CD4-positive, alpha-beta T cell (primary cell): ENCODE measurements at regions not wholly inside any gene's neighbourhood (a gene's known extent, or its start where the extent isn't known, plus 50 kb on each side); places are given as distances from the start of the nearest gene placed in this dataset.

Experiments
- ATAC-seq: fragments of 200-7000 bp; cut with Tn5 transposase; one replicate; pipeline ENCODE4 v1.10.0; 2022; ENCODE audit warnings: mild to moderate bottlenecking; ENCODE audit not compliant: poor library complexity
- CTCF ChIA-PET: fragments of 350-600 bp; sonication (Branson Sonifier 250); formaldehyde crosslinking; loops from one replicate; lab custom pipeline; 2021; ENCODE audit warnings: antibody characterized with exemption, inconsistent platforms; lab: Charles Lee
- POLR2A ChIA-PET: fragments of 350-600 bp; sonication (Branson Sonifier 250); formaldehyde crosslinking; loops from one replicate; lab custom pipeline; 2021; ENCODE audit warnings: antibody characterized with exemption, inconsistent platforms; lab: Charles Lee
- DNase-seq, 14 experiments: peaks; one replicate each; pipeline ENCODE4 v3.0.0-alpha.2; 2013 to 2020; ENCODE audit warnings: mixed read lengths in 2 of 14
- H3K27ac ChIP-seq, 2 donors: one replicate each; pipeline versions ENCODE4 v1.5.1 to v1.7.0; 2013; ENCODE audit warnings: low read length in 2 of 2, low read depth in 1 of 2, mild to moderate bottlenecking in 1 of 2
- H3K27me3 ChIP-seq, 2 experiments: 1 replicate in 1 of 2; 2 replicates in 1 of 2; pipeline versions ENCODE4 v1.6.1 to v1.7.0; 2013; ENCODE audit warnings: low read length in 2 of 2, control low read depth in 1 of 2, mild to moderate bottlenecking in 1 of 2, moderate library complexity in 1 of 2; ENCODE audit not compliant: insufficient read depth in 2 of 2, control insufficient read depth in 1 of 2
- H3K36me3 ChIP-seq: one replicate; pipeline ENCODE4 v1.6.1; 2013; ENCODE audit warnings: low read length, control low read depth; ENCODE audit not compliant: insufficient read depth
- H3K4me1 ChIP-seq: one replicate; pipeline ENCODE4 v1.6.1; 2013; ENCODE audit warnings: low read length, control low read depth; ENCODE audit not compliant: insufficient read depth
- H3K4me3 ChIP-seq: one replicate; pipeline ENCODE4 v1.5.1; 2013; ENCODE audit warnings: mild to moderate bottlenecking, low read length, moderate library complexity
- H3K9me3 ChIP-seq, 2 experiments: 1 replicate in 1 of 2; 2 replicates in 1 of 2; pipeline versions ENCODE4 v1.6.1 to v1.7.0; 2013; ENCODE audit warnings: low read length in 2 of 2, mild to moderate bottlenecking in 2 of 2, control low read depth in 1 of 2, moderate library complexity in 1 of 2; ENCODE audit not compliant: control insufficient read depth in 1 of 2, insufficient read depth in 1 of 2
- H3K27ac Mint-ChIP-seq: one replicate; pipeline ENCODE4 v1.8.0; 2020; ENCODE audit warnings: mixed read lengths
- H3K27me3 Mint-ChIP-seq: one replicate; pipeline ENCODE4 v1.8.0; 2021; ENCODE audit warnings: mixed read lengths
- H3K36me3 Mint-ChIP-seq: one replicate; pipeline ENCODE4 v1.8.0; 2021; ENCODE audit warnings: low read depth, mixed read lengths
- H3K4me1 Mint-ChIP-seq: one replicate; pipeline ENCODE4 v1.8.0; 2021; ENCODE audit warnings: low read depth, mixed read lengths
- H3K4me3 Mint-ChIP-seq: one replicate; pipeline ENCODE4 v1.8.0; 2020; ENCODE audit warnings: mild to moderate bottlenecking, mixed read lengths
- H3K9me3 Mint-ChIP-seq: one replicate; pipeline ENCODE4 v1.8.0; 2020; ENCODE audit warnings: mixed read lengths
- CTCF ChIP-seq: fragments of 200-600 bp; IDR thresholded peaks from one replicate; pipeline ENCODE4 v1.8.0; 2022; ENCODE audit warnings: antibody characterized with exemption, mild to moderate bottlenecking
- intact Hi-C, 2 experiments: fragments of 100-400 bp; cut with DNase I in 1 of 2; cut with micrococcal nuclease in 1 of 2; formaldehyde crosslinking; loops; one replicate each; pipeline versions ENCODE4 v1.15.1 to v1.9.0; 2023 to 2025; cut with DNase I, micrococcal nuclease

- CTCF ChIA-PET: no interaction called here
- H3K9me3 Mint-ChIP-seq: peaks cover 6% of the 10 kb centered on the region
- POLR2A ChIA-PET: no interaction called here
These were observed 685.9 kb downstream of the MATN1 start for GRCh38 chr1:30037251-30038118.

GRCh38 chr1:30036666-30037065 lies 686.7 kb downstream of the MATN1 start:
- no peak overlapping the region for H3K27ac ChIP-seq
- peaks cover 0 to 17% of the 10 kb centered on the region in 2 experiments for H3K9me3 ChIP-seq
- H3K4me1 ChIP-seq: no peaks in the 10 kb centered on the region
- POLR2A ChIA-PET: no interaction called here
- Mint-ChIP-seq H3K4me1 (no peaks in the 10 kb centered on the region), H3K4me3 (no peak overlapping the region), H3K36me3 (no peaks in the 10 kb centered on the region), H3K9me3 (peaks cover 6% of the 10 kb centered on the region), H3K27me3 (peaks cover 5% of the 10 kb centered on the region), H3K27ac (no peak overlapping the region)
- intact Hi-C loops: no loop called here
- CTCF ChIA-PET: no interaction called here
- no peak for TF ChIP-seq CTCF
- no peaks in the 10 kb centered on the region for H3K36me3 ChIP-seq
- peaks cover 0 to 7% of the 10 kb centered on the region in 2 experiments for H3K27me3 ChIP-seq
- DNase-seq: no peak
- no peak for ATAC-seq
- H3K4me3 ChIP-seq: no peak overlapping the region

More at GRCh38 chr1:30037251-30038118, 685.9 kb downstream of the MATN1 start:
- TF ChIP-seq CTCF: no peak
- peaks cover 0 to 25% of the 10 kb centered on the region in 2 experiments for H3K9me3 ChIP-seq
- H3K4me3 ChIP-seq: no peak overlapping the region
- H3K36me3 ChIP-seq: no peaks in the 10 kb centered on the region
- Mint-ChIP-seq H3K4me3 (no peak overlapping the region), H3K36me3 (no peaks in the 10 kb centered on the region), H3K4me1 (no peaks in the 10 kb centered on the region), H3K27ac (no peak overlapping the region), H3K27me3 (peaks cover 5% of the 10 kb centered on the region)
- H3K27ac ChIP-seq: no peak overlapping the region
- H3K4me1 ChIP-seq: no peaks in the 10 kb centered on the region
- no peak for ATAC-seq
- H3K27me3 ChIP-seq: peaks cover 0 to 7% of the 10 kb centered on the region in 2 experiments
- intact Hi-C loops: no loop called here
- no peak for DNase-seq

- no peak for ATAC-seq
These were observed 687.2 kb downstream of the MATN1 start for GRCh38 chr1:30036229-30036547.

More at GRCh38 chr1:30036229-30036547, 687.2 kb downstream of the MATN1 start:
- peaks cover 0 to 15% of the 10 kb centered on the region in 2 experiments for H3K9me3 ChIP-seq
- H3K27me3 ChIP-seq: peaks cover 0 to 7% of the 10 kb centered on the region in 2 experiments
- ChIA-PET CTCF (no interaction called here), POLR2A (no interaction called here)
- no peaks in the 10 kb centered on the region for H3K36me3 Mint-ChIP-seq
- peaks cover 3% of the 10 kb centered on the region for H3K9me3 Mint-ChIP-seq
- H3K4me1 Mint-ChIP-seq: no peaks in the 10 kb centered on the region
- H3K4me3 ChIP-seq: no peak overlapping the region
- no peak overlapping the region for H3K4me3 Mint-ChIP-seq
- H3K27me3 Mint-ChIP-seq: peaks cover 5% of the 10 kb centered on the region
- DNase-seq: no peak
- no peaks in the 10 kb centered on the region for H3K4me1 ChIP-seq
- TF ChIP-seq CTCF: no peak
- H3K27ac Mint-ChIP-seq: no peak overlapping the region
- no peaks in the 10 kb centered on the region for H3K36me3 ChIP-seq
- intact Hi-C loops: no loop called here
- H3K27ac ChIP-seq: no peak overlapping the region
